Panc1 (cell line): ENCODE measurements at regions not wholly inside any gene's neighbourhood (a gene's known extent, or its start where the extent isn't known, plus 50 kb on each side); places are given as distances from the start of the nearest gene placed in this dataset.

ENCODE experiments used
- ATAC-seq: fragments of 200-7000 bp; cut with Tn5 transposase; 2 replicates; pipeline ENCODE4 v1.9.1; 2020; ENCODE audit warnings: mild to moderate bottlenecking, moderate library complexity
- BruUV-seq: library from RNA; stranded (reverse); fragments of 400-500 nt; replicated peaks from 2 replicates; lab custom pipeline; 2021; lab: Mats Ljungman, UMichigan
- CTCF ChIA-PET: fragments of 300-600 bp; sonication (Branson Sonifier 250); formaldehyde crosslinking; loops from one replicate; lab custom pipeline; 2022; ENCODE audit warnings: antibody characterized with exemption; lab: Charles Lee
- POLR2A ChIA-PET: fragments of 300-600 bp; sonication (Branson Sonifier 250); formaldehyde crosslinking; loops from one replicate; lab custom pipeline; 2022; ENCODE audit warnings: antibody characterized with exemption; lab: Charles Lee
- DNase-seq: peaks from one replicate; pipeline ENCODE4 v3.0.0-alpha.2; 2010; ENCODE audit warnings: low read depth, low spot score
- H3K27ac ChIP-seq: 2 replicates; pipeline ENCODE4 v1.5.1; 2011; ENCODE audit warnings: mild to moderate bottlenecking, low read length, inconsistent platforms
- H3K27me3 ChIP-seq: fragments of 200-500 bp; sonication (Bioruptor generic); 2 replicates; pipeline ENCODE4 v1.6.0; 2014; ENCODE audit warnings: low read length, inconsistent platforms; ENCODE audit not compliant: control insufficient read depth, insufficient read depth
- H3K36me3 ChIP-seq: fragments of 200-500 bp; sonication (Bioruptor generic); 2 replicates; pipeline ENCODE4 v1.5.1; 2014; ENCODE audit warnings: inconsistent platforms, mild to moderate bottlenecking, low read length, moderate library complexity; ENCODE audit not compliant: control insufficient read depth, insufficient read depth
- H3K4me1 ChIP-seq: 2 replicates; pipeline ENCODE4 v1.5.1; 2011; ENCODE audit warnings: inconsistent platforms, mild to moderate bottlenecking, low read length, moderate library complexity; ENCODE audit not compliant: control insufficient read depth, insufficient read depth
- H3K4me3 ChIP-seq, 2 experiments: 2 replicates each; pipeline ENCODE4 v1.5.1; 2011 to 2012; ENCODE audit warnings: low read depth in 2 of 2, low read length in 2 of 2, mild to moderate bottlenecking in 2 of 2, inconsistent platforms in 1 of 2, moderate library complexity in 1 of 2
- H3K9me3 ChIP-seq: fragments of 200-500 bp; sonication (Bioruptor generic); 2 replicates; pipeline ENCODE4 v1.5.1; 2014; ENCODE audit warnings: low read depth, mild to moderate bottlenecking, inconsistent platforms, low read length, moderate library complexity; ENCODE audit not compliant: control insufficient read depth, insufficient read depth
- CTCF ChIP-seq: fragments of 450-650 bp; IDR thresholded peaks from 2 replicates; pipeline ENCODE4 v1.5.1; 2017; ENCODE audit warnings: mild to moderate bottlenecking
- POLR2AphosphoS5 ChIP-seq: IDR thresholded peaks from 2 replicates; pipeline ENCODE4 v1.6.1; 2012; ENCODE audit warnings: mild to moderate bottlenecking, low read depth, low read length, moderate library complexity
- SIN3A ChIP-seq: IDR thresholded peaks from 2 replicates; pipeline ENCODE4 v1.6.1; 2012; ENCODE audit warnings: low read depth, mild to moderate bottlenecking, low read length, moderate library complexity, borderline replicate concordance; ENCODE audit not compliant: insufficient read depth
- TCF7L2 ChIP-seq: IDR thresholded peaks from 2 replicates; pipeline ENCODE4 v1.6.1; 2011; ENCODE audit warnings: mild to moderate bottlenecking, low read depth, low read length, inconsistent platforms
- in situ Hi-C: cut with HindIII; loops from 2 replicates; pipeline ENCODE4 v1.10.0; 2016; ENCODE audit warnings: low sequenced_read_pairs, low pct_unique_long_range_greater_than_20kb
- intact Hi-C: fragments of 100-400 bp; cut with micrococcal nuclease; formaldehyde crosslinking; loops from one replicate; pipeline ENCODE4 v1.10.0; 2022; ENCODE audit not compliant: unreplicated experiment
- TF ChIP-seq, protein P1 (sequence below), 2 experiments: IDR thresholded peaks; 2 replicates each; pipeline ENCODE4 v1.6.1; 2011 to 2012; ENCODE audit warnings: low read depth in 2 of 2, control low read depth in 1 of 2, low read length in 1 of 2, mild to moderate bottlenecking in 1 of 2, moderate library complexity in 1 of 2; ENCODE audit not compliant: insufficient read depth in 1 of 2

DNA sequence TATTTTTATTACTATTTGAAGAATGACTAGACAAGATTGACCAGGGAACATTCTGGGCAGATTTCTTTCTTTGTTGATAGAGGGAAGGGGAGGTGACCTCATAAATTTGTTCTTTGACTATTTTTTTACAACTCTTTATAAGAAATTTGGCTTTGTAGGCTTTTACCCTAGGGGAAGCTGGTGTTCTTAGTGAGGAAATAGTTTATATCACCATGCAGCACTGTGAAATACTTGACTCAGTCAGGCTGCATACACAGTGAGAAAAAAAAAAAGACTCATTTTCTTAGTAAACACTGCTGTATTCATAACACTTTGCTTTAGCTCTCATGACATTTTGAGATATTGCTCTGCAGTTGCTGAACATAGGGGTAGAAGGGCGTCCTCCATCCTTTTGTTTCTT lies 336.6 kb upstream of the PIK3R1 start:
- TF ChIP-seq SIN3A, result no peak
- no peak for TF ChIP-seq POLR2AphosphoS5
- no peak for TF ChIP-seq TCF7L2
- no peak for TF ChIP-seq CTCF
- TF ChIP-seq, protein P1, sequence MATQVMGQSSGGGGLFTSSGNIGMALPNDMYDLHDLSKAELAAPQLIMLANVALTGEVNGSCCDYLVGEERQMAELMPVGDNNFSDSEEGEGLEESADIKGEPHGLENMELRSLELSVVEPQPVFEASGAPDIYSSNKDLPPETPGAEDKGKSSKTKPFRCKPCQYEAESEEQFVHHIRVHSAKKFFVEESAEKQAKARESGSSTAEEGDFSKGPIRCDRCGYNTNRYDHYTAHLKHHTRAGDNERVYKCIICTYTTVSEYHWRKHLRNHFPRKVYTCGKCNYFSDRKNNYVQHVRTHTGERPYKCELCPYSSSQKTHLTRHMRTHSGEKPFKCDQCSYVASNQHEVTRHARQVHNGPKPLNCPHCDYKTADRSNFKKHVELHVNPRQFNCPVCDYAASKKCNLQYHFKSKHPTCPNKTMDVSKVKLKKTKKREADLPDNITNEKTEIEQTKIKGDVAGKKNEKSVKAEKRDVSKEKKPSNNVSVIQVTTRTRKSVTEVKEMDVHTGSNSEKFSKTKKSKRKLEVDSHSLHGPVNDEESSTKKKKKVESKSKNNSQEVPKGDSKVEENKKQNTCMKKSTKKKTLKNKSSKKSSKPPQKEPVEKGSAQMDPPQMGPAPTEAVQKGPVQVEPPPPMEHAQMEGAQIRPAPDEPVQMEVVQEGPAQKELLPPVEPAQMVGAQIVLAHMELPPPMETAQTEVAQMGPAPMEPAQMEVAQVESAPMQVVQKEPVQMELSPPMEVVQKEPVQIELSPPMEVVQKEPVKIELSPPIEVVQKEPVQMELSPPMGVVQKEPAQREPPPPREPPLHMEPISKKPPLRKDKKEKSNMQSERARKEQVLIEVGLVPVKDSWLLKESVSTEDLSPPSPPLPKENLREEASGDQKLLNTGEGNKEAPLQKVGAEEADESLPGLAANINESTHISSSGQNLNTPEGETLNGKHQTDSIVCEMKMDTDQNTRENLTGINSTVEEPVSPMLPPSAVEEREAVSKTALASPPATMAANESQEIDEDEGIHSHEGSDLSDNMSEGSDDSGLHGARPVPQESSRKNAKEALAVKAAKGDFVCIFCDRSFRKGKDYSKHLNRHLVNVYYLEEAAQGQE (IDR thresholded peaks at IDR 0.05; ENCODE audit: insufficient read depth in 1 of 2, low read depth in 2 of 2, low read length in 1 of 2), result no peak
- H3K4me3 ChIP-seq, result no peak overlapping the region
- CTCF ChIA-PET, result no interaction called here

GRCh38 chr5:67876371-67876770 lies 339.2 kb upstream of the PIK3R1 start:
- Histone ChIP-seq H3K36me3 (no peaks in the 10 kb centered on the region), H3K27me3 (no peaks in the 10 kb centered on the region), H3K4me1 (no peaks in the 10 kb centered on the region), H3K27ac (no peak overlapping the region), H3K4me3 (no peak overlapping the region), H3K9me3 (no peaks in the 10 kb centered on the region)
- ATAC-seq, result no peak
- no peak for DNase-seq
- in situ Hi-C loops (no loop called here), intact Hi-C loops (no loop called here)
- CTCF ChIA-PET, result no interaction called here
- POLR2A ChIA-PET, result no interaction called here
- TF ChIP-seq, protein P1 (IDR thresholded peaks at IDR 0.05; ENCODE audit: insufficient read depth in 1 of 2, low read depth in 2 of 2, low read length in 1 of 2), result no peak
- BruUV-seq, result no TSS peak

More for the DNA sequence above, 336.6 kb upstream of the PIK3R1 start:
- Histone ChIP-seq H3K4me1 (no peaks in the 10 kb centered on the region), H3K36me3 (no peaks in the 10 kb centered on the region), H3K9me3 (no peaks in the 10 kb centered on the region), H3K27me3 (no peaks in the 10 kb centered on the region), H3K27ac (no peak overlapping the region)
- ATAC-seq, result no peak
- no peak for DNase-seq
- intact Hi-C loops (no loop called here), in situ Hi-C loops (no loop called here)
- no TSS peak for BruUV-seq
- POLR2A ChIA-PET, result no interaction called here
